ENCODE measurements at regions not wholly inside any gene's neighbourhood (a gene's known extent, or its start where the extent isn't known, plus 50 kb on each side); places are given as distances from the start of the nearest gene placed in this dataset.

GRCh38 chr5:3142261-3143027, 391.0 kb upstream of the IRX2 start:
- DNase-seq: no peak

GRCh38 chr5:3140117-3140516, 388.6 kb upstream of the IRX2 start:
- DNase-seq: no peak

GRCh38 chr5:3139499-3139931, 388.0 kb upstream of the IRX2 start:
- no peak for DNase-seq

GRCh38 chr5:3131161-3131560, 379.7 kb upstream of the IRX2 start:
- DNase-seq: no peak

DNA sequence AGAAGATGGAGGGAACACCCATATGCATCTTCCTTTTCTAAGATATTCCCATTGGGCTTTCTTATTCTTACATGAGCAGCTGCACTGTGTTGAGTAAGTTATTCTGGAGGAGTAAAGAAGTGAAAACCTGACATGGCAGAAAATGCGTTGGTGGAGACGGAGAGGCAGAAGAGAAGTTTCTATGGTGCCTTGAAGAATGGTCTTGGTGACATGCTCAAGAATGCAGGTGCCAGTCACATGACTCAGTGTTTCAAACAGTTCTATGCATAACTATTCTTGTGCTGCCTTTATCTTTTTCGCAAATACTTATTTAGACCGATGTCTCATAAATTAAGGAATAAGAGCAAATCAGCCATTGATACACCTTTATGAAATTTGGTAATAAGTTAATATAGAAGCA, 377.8 kb upstream of the IRX2 start:
- DNase-seq: no peak

DNA sequence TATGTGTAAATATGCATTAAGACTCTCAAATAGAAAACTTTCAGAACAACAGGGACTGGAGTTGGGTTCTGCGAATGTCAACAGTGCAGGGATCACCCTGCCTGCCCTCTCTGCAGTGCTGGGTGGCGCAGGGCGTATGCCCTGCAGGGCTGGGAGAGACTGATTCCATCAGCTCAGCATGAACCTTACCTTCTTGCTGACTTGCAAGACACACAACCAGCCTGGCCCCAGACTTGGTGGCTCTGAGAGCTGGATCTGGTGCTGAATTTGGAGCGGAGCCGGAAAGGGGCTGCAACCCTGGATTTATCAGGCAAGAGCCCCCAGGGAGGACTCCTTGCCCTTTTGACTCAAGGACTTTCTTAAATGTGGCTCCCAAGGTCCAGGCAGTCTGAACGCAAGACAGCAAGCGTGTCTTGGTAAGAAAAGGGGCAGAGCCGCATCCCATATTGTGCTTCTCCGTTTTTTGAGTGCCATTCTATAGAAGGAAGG, 376.0 kb upstream of the IRX2 start:
- DNase-seq: no peak

DNA sequence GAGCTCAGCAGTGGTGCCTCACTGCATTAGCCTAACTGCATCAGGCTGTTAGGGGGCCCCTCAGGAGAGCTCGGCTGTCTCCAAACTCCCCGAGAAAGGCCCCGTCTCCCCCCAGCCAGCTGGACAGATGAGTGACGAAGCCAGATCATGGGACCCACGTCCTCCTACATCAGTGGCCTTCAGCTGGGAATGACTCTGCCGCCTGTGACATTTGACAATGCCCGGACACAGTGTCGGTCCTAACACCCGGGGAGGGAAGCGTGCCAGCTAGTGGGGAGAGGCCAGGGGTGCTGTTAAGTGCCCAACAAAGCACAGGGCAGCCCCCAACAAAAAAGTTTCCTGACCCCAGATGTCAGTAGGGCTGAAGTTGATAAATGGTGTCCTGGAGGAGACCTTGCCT, 375.2 kb upstream of the IRX2 start:
- no peak for DNase-seq

DNA sequence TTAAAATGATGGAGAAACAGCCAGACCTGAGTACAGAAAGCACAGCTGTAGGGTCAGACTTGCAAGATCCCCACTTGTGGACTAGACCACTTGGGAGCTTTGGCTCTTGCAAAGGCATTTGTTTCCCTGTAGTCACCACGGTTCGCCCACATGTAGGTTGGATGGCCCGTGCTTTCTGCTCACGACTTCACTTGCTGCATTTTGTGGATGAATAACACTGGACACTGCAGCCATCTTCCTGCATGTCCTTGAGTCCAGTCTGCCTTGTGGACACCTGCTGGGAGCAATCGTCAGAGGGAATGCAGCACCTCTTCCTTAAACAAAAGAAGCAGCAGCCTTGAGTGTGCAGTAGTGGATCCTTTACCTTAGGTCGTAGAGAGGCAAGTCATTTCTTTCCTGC, 372.9 kb upstream of the IRX2 start:
- no peak for DNase-seq

DNA sequence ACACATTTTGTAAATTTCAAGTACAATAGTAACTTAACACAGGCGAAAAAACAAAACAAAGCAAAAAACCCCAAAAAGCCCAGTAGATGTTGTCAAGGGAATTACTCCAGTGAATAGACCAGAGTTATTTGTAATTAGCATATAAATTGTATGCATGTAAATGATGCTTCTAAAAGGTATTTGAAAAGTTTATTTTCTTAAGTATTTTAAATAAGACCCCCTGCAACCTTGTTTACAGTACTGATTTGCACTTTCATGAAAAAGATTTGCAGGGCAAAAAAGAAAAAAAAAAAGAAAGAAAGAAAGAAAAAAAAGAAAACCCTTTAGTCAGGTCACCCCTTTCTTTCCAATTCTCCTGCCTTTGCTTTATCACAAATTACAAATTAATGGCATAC, 372.3 kb upstream of the IRX2 start:
- DNase-seq: no peak

GRCh38 chr5:3122985-3123762, 371.7 kb upstream of the IRX2 start:
- DNase-seq: no peak

GRCh38 chr5:3122216-3122615, 370.7 kb upstream of the IRX2 start:
- no peak for DNase-seq

- DNase-seq: no peak
Measured at GRCh38 chr5:3121813-3122212, 370.3 kb upstream of the IRX2 start.

GRCh38 chr5:3120028-3120427, 368.6 kb upstream of the IRX2 start:
- no peak for DNase-seq

- no peak for DNase-seq
Measured at GRCh38 chr5:3119435-3119834, 368.0 kb upstream of the IRX2 start.

DNA sequence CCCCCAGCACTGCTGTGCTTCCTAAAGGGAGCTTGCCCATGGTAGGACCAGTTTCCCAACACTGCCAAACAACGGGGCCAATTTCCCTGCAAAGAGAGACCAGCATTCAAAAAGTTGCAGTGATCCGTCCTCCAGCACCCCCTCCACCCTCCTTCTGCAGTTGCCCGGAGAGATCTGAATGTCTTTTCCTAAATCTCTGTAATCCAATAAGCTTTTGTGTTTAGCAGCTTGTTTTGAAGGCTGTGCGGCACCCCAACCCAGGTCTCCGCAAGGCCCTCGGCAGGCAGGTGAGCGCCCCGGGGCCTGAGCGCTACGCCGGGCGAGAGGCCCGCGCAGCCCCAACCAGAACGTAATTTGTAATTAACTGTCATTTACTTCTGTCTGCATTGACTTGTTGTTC, 366.9 kb upstream of the IRX2 start:
- DNase-seq: no peak

GRCh38 chr5:3116366-3116765, 364.9 kb upstream of the IRX2 start:
- DNase-seq: no peak

- no peak for DNase-seq
Measured at GRCh38 chr5:3114467-3114866, 363.0 kb upstream of the IRX2 start.

DNA sequence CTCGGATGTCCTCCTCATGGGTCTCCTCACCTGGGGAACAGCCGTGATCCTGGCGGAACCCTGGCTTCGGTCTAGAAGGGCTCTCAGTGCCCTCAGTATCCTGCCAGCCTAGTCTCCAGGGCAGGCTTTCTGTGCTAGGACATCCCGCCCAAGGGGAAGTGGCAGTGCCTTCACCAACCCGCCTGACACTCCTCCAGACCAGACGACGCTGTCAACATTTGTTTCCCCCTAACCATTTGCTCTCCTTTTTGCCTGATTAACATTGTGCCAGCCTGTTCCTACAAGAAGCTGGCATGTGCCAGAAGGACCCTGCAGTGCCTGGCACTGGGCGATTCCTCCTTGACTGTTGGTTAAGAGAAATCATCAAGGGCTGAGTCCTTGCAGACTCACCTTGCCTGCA, 358.9 kb upstream of the IRX2 start:
- DNase-seq: no peak

DNA sequence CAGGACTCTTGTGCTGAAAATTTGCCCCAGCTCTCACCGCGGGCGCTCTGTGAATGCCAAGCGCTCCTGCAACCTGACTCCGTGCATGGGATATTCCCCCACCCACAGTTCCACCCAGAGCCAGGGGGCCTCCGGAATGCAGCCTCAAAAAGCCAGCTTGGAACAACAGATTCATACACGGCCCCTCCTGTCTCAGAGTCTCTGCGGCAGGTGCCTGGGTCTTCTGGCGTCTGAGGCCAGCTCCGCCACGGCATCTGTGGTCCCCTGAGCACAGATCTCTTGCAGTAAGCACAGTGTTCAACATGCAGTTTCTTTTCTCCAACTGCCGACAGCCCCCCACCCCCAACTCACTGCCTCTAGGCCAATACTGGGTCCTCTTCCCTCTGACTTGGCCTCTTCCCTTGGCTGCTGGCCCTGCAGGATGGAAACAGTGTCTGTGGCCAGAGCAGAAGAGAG, 355.7 kb upstream of the IRX2 start:
- peak; percentile 81 for DNase-seq

- no peak for DNase-seq
Measured at GRCh38 chr5:3105581-3105980, 354.1 kb upstream of the IRX2 start.

- DNase-seq: no peak
Measured at GRCh38 chr5:3105172-3105571, 353.7 kb upstream of the IRX2 start.

GRCh38 chr5:3104429-3105060, 353.1 kb upstream of the IRX2 start:
- DNase-seq: no peak

DNA sequence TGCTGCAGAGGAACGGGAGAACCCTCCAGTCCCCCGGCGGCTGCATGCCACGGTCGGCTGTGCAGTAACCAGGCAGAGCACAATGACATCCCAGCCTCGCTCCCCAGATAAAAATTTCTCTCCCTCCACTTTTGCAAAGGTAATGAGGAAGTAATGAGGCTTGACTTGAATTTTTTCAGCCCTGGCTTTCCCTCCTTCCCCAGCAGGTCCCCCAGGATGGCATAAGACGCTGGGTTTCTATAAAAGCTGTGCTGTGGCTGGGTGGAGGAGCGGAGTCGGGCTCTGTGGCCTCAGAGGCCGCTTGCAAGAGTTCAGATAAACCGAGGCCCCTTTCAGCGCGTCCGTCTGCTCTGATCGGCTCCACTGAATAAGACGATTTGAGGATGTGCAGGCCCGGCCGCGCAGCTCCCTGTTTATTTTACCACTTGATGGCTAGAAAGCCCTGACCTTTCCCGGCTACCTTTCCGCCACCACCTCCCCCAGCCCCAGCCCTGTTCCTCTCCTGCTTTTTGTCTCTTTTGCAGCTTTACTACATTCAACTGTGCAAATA, 351.9 kb upstream of the IRX2 start:
- DNase-seq: no peak
